Stimulated activated naive CD8-positive, alpha-beta T cell treated with anti-CD3 and anti-CD28 coated beads, Interleukin-15, Interleukin-2, amounts not matched to agents 100 U/mL and 50 U/mL, for 24 hours (primary cell): ENCODE measurements at regions not wholly inside any gene's neighbourhood (a gene's known extent, or its start where the extent isn't known, plus 50 kb on each side); places are given as distances from the start of the nearest gene placed in this dataset.
"Not testable (repeated sequence)": the region's sequence is repeated elsewhere in the genome, so short reads cannot be mapped to it uniquely, and the experiment has no call there.

Source experiments
- ATAC-seq: fragments of 150-1000 bp; cut with Tn5 transposase; one replicate; pipeline ENCODE4 v1.10.0; 2021
- DNase-seq: peaks from one replicate; pipeline ENCODE4 v3.0.0; 2021

DNA sequence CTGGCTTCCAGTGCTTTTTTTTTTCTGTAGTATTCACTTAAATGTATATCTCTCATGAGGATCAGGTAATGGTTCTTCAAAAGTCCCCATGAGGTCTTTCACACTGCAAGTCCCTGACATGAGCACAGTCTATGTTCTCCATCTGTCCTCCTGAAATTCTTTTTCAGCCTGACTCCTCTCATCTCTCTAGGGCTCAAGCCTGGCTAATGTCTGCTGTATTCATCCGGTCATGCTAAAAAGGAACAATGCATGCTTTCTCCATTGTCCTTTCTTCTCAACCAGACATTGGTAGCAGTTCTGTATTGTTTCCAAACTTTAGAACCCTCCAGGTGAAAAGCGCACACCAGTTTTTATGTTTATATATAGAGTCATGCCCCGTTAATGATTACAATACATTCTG, 368.3 kb upstream of the OLFM3 start:
- DNase-seq = no peak
- ATAC-seq = no peak

DNA sequence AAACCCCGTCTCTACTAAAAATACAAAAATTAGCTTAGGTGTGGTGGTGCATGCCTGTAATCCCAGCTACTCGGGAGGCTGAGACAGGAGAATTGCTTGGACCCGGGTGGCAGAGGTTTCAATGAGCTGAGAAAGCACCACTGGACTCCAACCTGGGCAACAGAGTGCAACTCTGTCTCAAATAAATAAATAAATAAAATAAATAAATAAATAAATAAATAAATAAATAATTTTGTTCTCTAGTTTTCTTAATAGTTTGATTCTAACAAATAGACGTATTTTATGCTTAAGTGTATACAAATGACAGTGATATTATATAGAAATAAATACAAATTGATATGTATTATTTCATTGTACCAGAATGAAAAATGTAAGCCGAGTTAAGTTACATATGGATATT, 339.9 kb upstream of the OLFM3 start:
- DNase-seq = no peak

DNA sequence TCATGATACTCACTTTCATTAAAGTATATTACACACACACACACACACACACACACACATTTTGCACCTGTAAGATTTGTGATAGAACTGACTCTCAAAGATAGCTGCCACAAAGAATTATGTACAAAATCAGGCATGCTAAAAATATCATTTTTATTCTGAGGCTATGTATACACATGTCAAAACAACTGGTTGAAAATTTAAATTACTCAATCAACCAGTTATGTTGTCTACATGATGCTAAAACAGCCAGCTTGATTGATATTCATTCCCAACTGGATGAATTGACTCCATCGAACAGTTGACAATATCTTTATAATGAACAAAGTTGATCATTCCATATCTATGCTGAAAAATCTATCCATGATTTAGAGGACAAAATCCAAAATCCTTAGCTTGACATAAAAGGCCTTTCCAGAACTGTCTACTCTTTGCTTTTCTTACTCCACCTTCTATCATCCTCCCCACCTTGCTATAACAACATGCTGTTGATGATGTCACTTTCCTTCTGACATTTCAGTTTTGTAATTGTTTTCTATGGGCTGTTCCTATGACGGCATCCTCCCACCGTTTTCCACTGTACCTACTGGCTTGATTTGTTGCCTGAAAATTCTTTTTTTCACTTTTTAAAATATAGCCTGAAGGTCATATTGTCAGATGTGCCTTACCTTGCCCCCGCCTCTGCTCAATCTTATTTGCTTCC, 321.5 kb upstream of the OLFM3 start:
- DNase-seq (no peak), ATAC-seq (no peak)

More for the DNA sequence above, 339.9 kb upstream of the OLFM3 start:
- ATAC-seq = no peak

DNA sequence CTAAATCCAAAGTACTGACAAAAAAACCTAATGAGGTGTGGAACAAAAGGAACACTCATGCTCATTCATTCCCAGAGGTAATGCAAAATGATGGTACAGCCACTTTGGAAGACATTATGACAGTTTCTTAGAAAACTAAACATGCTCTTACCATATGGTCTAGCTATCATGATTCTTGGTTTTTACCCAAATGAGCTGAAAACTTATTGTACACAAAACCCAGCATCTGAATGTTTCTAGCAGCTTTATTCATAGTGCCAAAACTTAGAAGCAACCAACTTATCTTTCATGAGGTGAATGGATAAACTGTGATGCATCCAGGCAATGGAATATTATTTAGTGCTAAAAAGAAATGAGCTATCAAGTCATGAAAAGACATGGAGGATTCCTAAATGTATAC, 318.4 kb upstream of the OLFM3 start:
- ATAC-seq (no peak), DNase-seq (no peak)

DNA sequence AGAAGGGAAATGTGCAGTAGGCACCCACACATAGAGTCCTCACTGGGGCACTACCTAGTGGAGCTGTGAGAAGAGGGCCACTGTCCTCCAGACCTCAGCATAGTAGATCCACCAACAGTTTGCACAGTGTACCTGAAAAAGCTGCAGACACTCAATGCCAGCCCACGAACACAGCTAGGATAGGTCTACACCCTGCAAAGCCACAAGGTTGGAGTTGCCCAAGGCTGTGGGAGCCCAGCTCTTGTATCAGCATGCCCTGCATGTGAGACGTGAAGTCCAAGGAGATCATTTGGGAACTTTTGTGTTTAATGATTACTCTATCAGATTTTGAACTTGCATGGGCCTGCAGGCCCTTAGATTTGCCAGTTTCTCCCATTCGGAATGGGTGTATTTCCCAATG, 299.4 kb upstream of the OLFM3 start:
- no peak for ATAC-seq
- no peak for DNase-seq

DNA sequence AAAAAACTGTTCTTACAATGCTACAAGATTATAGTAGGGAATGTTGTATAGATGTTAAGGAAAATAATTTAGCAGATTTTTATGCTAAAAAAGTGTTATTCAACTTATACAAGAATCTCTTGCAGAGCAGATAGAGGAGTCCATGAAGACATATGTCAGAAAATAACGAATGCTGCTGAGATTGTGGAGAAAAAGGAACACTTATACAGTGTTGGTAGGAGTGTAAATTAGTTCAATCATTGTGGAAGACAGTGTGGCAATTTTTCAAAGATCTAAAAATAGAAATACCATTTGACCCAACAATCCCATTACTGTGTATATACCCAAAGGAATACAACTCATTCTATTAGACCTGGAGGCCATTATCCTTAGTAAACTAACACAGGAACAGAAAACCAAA, 286.2 kb upstream of the OLFM3 start:
- DNase-seq (no peak), ATAC-seq (no peak)

DNA sequence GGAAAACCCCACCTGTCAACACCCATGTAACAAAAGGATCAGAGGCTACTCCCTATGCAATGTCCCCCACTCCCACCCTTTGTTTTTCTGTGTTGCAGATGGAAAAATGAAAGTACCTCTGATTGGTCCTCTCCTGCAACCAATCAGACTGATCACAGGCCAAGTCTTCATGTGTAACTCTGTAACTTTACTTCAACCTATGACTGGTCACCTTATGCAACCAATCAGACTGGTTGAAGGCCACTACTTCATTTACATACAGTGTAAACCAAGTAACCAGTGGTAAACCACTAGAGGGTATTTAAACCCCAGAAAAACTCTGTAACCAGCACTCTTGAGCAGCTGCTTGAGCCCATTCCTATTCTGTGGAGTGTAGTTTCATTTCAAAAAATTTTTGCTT, 266.3 kb upstream of the OLFM3 start:
- DNase-seq (no peak), ATAC-seq (no peak)

DNA sequence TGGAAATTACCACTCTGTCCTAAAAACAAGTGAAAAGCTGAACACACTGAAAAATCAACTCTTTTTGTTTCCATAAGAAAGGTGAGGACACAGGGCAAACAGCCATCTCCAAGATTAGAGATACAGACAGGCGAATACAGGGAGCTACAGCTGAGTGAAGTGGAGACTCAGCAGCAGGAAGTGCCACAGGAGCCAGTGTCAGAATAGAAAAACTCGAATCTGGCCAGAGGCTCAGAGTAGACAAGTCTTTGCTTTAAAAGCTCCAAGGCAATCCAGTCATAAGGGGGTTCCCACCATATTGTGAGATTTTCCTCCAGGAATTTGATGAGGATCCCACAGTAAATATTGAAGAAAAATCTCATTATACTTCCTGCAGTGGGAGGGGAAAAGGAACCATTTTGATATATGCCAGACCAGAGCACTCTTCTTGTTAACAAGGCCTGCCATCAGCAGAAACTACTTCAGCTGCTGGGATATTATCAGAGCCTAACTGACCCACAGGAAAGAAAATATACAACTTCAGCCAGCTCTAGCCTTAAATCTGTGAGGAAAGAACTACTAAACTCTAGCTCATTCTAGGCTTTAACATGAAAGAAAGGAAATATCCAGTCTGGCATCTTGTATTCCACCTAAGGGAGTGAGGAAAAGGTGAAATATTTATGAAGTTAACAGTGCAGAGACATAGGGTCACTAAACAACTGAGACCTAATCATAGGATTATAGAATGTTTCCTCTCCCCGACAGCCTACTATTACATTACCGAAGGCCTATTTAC, 256.2 kb upstream of the OLFM3 start:
- DNase-seq (no peak), ATAC-seq (no peak)

DNA sequence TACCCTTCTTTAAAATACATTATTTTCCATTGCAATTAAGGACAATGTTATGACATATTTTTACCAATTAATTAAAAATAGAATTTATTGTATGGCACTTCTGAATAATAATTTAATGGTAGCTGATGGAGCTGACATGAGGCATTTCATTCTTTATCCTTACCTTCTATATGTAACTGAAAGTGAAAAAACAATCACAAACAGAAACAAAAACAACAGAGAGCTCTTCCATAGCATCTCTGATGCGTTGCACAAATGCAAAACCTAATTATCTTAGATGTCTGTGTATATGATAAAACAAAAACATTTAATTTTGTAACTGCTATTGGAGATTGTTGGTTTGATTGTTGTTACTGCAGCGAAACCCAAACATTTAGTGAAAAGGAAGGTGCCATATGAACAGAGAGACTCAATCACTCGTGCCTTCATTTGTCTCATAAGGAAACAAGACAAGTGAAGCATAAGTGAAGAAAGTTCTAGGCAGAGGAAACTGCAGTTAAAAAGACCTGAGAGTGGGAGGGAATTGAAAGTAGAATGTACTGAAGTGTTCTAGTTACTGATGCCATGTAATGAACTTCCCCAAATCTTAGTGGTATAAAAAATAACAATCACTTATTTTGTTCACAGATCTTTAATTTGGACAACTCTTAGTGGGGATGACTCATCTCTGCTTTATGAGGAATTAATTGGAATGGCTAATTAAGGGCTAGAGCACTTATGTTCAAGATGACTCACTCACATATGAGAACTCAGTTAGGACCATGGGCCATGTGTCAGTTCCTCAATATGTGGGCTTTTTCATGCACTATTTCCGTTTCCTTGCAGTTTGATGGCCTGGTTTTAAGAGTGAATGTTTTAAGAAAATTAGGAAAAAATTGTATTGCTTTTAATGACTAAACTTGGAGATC, 245.0 kb upstream of the OLFM3 start:
- no peak for ATAC-seq

DNA sequence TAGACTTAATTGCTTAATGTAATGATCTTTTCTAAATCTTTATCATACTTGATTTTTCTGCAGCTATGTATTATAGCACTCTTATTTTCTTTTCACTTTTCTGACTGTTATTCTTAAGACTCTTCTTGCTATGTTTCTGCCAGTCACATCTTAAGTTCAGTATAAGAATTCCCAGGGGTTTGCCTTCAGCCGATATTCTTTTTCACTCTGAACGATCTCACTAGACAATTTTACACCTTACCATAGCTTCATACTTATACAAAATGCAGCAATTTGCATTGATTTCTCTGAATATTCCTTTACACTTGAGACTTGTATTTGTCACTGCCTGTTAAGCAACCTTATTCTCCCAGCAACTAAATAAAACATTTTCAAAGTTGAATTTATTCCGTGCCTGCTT, 242.5 kb upstream of the OLFM3 start:
- no peak for ATAC-seq

More for the DNA sequence above, 245.0 kb upstream of the OLFM3 start:
- no peak for DNase-seq

DNA sequence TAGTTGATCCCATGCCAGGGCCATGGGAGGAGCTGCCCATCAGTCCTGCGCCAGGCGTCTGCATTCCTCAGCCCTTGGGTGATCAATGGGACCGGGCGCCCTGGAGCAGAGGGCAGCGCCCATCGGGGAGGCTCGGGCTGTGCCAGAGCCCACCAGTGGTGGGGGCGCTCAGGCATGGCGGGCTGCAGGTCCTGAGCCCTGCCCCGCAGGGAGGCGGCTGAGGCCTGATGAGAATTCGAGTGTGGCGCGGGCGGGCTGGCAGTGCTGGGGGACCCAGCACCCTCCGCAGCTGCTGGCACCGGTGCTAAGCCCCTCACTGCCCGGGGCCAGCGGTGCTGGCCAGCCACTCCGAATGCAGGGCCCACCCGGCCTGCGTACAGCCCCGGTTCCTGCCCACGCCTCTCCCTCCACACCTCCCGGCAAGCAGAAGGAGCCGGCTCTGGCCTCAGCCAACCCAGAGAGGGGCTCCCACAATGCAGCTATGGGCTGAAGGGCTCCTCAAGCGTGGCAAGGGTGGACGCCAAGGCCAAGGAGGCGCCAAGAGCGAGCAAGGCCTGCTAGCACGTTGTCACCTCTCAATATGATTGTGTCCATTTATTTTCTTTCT, 238.1 kb upstream of the OLFM3 start:
- DNase-seq = no peak
- peak; percentile 36 for ATAC-seq

More for the DNA sequence above, 242.5 kb upstream of the OLFM3 start:
- no peak for DNase-seq

DNA sequence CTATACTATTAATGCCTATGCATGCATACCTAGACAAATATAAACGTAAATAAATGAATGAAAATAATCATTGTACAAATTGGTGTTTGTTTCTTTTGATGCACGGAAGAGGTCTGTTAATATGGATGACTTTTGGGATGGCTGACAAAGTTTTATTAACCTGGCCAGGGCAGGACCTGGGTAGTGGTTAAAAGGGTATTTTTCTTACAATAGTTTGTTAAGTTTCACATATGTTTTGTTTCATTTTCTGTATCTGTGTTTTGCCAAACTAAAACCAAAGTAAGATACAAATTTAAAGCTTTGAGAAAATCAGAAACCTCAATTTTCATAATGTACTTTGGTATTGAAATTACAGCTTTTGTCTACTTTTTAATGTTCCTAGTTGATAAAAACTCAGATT, 222.7 kb upstream of the OLFM3 start:
- no peak for DNase-seq
- no peak for ATAC-seq

DNA sequence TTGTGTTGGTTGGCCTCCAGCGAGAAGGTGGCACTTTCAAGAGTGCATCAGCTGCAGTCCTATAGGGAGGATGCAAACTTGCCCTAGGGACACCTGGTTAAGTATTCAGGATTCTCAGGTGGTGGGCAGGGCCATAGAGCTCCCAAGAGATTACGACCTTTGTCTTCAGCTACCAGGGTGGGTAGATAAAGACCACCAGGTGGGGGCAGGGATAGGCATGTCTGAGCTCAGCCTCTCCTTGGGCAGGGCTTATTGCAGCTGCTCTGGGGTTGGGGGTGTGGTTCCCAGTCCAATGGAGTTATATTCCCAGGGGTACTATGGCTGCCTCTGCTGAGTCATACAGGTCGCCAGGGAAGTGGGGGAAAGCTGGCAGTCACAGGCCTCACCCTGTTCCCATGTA, 214.2 kb upstream of the OLFM3 start:
- ATAC-seq = not testable (repeated sequence)

DNA sequence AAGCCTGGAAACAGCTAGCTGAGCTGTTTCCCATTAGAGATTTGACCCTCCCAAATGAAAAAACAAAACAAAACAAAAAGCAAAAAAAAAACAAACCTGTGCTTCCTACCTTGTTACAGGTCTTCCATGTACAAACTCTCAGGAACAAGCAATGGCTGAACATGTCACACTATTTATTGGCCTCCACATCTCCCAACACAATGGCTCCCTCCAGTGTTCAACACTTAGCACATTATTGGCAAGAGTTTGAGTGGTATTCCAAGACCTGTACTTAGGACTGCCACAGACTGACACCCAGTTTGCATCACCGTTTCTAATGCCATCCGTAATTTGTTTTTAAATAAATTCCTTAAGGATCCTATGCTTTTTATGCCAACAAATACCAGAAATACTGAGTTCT, 195.0 kb upstream of the OLFM3 start:
- ATAC-seq = no peak
- DNase-seq = no peak

More for the DNA sequence above, 214.2 kb upstream of the OLFM3 start:
- DNase-seq = not testable (repeated sequence)

DNA sequence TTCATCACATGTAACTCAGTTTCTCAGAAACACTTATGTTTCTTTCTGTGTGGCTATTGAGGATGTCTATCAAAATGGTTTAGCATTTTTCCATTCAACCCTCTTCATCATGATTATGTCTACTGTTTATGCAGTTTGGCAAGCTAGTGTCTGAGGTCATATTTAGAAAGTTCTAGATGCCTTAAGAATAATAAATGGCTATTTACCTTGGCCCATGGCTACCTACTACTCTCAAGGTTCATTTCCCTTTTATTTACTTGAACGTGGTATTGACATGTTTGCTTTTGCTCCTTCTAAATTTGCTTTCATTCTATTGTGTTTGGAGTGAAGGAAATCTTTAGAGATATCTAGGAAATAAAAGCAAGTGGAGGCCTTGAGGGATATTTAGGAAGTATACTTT, 193.7 kb upstream of the OLFM3 start:
- no peak for ATAC-seq
- DNase-seq = no peak

DNA sequence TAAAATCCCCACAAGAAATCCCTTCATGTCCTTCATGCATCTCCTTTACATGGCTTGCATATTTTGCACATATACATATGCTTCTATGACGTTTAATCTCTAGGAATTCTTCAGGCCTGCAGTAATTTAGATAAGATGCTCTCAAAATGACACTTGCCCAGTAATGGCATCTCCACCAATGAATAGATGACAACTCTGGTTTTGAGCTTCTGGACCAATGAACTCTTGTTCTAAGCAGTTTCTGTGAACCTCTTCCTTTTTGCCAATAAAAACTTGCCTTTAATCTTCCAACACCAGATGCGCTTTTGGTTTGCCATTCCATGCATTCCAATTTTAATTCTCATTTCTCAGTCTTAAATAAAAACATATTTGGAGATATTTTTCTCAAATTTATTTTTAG, 189.8 kb upstream of the OLFM3 start:
- DNase-seq (no peak), ATAC-seq (no peak)

DNA sequence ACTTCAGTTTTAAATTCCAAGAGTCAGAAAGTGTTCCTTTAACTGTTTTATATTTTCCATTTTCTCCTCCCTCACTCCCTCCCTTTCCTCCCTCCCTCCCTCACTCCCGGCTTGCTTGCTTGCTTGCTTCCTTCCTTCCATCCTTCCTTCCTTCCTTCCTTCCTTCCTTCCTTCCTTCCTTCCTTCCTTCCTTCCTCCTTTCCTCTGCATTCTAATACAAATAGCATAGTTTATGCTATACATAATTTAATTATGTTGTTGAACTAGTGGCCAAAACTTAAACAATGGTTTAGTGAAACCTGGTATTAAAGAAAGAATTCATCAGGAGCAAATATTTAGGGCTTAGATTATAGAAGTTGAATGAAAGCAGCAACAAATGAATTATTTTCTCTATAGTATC, 188.5 kb upstream of the OLFM3 start:
- DNase-seq = no peak
- no peak for ATAC-seq

DNA sequence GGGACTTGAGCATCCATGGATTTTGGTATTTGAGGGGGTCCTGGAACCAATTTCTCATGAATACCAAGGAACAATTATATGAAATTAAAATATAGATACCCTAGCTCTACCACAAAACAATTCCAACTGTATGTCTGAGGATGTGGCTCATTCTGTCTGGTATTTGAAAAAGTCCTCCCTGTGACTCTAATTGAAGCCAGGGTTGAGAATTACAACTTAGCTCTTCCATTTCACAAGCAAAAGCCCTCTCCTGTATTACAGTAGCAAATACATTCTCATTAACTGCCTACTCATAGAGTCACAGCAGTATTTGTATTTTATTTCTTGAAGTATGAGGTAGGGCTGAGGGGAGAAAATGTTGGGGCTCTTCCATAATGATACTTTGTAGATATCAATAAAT, 187.8 kb upstream of the OLFM3 start:
- DNase-seq (no peak), ATAC-seq (no peak)

DNA sequence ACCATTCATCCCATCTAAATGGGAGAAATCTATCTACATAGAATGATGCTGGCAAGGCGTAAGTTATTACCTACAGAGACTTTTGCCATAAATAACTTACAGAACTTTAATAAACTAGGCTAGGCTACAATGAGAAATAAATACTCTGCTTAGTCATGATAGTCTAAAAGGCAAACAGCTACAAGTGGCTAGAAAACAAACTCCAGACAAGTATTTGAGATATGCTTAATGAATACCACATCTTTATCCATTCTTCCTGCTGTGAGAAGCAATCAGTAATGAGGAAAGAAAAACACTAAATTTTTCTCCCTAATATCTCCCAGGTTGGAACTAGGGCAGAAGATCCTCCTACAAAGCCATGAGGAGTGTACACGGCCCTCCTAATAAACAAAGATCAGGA, 187.0 kb upstream of the OLFM3 start:
- DNase-seq (no peak), ATAC-seq (no peak)

DNA sequence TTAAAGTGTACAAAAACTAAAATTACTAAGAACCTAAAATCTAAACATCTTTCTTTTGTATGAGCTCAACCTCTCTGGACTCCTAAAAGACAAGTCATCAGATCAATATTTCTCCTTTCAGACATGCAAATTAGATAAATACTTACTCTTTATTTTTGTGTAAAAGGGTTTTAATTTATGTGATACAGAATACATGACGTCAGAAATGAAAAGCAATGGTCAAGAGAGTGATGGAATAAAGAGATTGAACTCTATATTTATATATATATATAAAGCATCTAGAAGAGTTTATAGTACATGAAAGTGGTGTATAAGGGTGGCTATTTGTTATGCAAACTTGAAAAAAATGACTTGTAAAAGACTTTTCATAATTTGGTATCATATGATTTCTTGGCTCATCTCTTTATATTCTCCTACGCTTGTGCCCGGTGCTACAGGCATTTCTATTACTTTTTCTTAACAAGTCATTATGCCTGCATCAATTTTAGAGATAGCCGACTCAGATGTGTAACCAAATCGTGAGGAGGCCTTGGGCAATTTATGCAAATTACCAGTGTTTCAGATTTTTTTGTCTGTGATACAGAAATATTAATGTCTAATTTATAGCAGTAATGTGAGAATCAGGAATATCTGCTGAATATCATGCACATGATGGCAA, 186.0 kb upstream of the OLFM3 start:
- DNase-seq (no peak), ATAC-seq (no peak)

DNA sequence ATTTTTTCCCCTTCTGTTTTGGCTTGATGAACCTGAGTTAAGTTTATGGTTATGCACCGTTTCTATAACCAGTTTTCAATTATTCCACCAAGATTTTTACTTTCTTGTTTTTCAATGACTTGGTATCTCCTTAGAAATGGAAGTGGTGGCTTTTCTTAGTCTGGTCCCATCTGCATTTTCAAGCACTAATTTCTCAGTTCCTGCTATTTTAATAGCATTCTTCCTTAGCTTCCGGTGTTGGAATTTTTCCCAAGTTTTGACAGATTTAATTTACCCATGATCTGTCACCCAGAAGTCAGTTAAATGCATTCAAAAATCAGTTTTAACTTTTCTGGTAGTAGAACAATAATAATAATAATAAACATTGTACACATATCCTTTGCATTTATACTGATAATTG, 184.6 kb upstream of the OLFM3 start:
- DNase-seq = no peak
- no peak for ATAC-seq

DNA sequence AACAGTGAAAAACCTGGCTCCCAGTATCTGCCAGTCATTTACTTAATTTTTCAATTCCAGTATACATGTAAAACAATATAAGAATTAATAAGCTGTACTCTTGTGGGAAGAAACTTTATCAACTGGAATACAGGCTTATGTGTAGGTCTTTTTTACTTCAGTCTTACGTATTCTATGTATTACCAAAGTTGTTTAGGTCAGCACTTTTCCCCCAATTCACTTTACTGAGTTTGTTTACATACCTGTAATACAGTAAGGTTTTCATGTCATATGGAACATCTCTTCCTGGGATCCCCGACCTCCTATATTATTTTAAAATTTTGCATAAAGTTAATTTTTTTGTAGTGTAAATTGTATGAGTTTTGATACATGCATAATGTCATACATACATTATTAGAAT, 181.8 kb upstream of the OLFM3 start:
- ATAC-seq (no peak), DNase-seq (no peak)
